ENCODE measurements at regions not wholly inside any gene's neighbourhood (a gene's known extent, or its start where the extent isn't known, plus 50 kb on each side); places are given as distances from the start of the nearest gene placed in this dataset.
"Not testable (repeated sequence)": the region's sequence is repeated elsewhere in the genome, so short reads cannot be mapped to it uniquely, and the experiment has no call there.

DNA sequence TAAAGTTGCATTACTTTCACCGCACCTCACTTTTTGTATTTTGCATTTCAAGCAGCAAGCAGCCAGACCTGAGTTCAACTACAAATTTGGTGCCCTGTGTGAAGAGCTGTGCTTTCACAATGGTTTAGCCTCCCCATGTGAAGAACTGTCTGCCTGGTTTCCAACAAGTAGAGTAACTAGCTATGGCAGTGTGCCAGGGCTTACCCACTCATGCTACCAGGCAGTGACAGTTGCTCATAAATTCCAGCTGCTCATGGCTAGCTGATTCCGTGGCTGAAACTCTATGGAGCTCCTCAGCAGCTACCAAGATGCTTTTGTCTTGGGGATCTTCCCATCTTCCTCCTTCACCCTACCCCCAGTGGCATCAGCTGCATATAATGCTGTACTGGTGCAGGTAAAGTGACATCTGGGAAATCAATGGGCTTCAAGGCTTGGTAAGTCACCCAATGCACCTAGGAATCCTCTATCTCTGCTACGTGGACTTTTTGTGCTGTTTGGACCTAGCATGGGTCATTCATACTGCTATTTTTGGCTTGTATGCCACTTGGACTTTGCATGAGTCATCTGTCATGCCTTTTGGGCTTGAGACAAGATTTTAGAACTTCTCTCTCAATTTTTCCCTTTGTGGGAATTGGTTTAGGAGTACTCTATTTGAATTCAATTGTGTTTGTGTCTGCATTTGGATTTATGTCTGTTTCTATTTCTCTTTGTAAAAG is 176.5 kb upstream of the GJE1 start:
- DNase-seq (ENCODE audit: low read depth) (no peak), FAIRE-seq (no peak)
- Histone ChIP-seq H3K27me3 (ENCODE audit: control insufficient read depth, insufficient read depth, low read length) (no peaks in the 10 kb centered on the region), H3K4me3 (ENCODE audit: low read depth, low read length) (no peak overlapping the region), H3K36me3 (ENCODE audit: control insufficient read depth, insufficient read depth, low read length) (no peaks in the 10 kb centered on the region)
- TF ChIP-seq, protein P1, sequence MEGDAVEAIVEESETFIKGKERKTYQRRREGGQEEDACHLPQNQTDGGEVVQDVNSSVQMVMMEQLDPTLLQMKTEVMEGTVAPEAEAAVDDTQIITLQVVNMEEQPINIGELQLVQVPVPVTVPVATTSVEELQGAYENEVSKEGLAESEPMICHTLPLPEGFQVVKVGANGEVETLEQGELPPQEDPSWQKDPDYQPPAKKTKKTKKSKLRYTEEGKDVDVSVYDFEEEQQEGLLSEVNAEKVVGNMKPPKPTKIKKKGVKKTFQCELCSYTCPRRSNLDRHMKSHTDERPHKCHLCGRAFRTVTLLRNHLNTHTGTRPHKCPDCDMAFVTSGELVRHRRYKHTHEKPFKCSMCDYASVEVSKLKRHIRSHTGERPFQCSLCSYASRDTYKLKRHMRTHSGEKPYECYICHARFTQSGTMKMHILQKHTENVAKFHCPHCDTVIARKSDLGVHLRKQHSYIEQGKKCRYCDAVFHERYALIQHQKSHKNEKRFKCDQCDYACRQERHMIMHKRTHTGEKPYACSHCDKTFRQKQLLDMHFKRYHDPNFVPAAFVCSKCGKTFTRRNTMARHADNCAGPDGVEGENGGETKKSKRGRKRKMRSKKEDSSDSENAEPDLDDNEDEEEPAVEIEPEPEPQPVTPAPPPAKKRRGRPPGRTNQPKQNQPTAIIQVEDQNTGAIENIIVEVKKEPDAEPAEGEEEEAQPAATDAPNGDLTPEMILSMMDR (IDR thresholded peaks at IDR 0.05; ENCODE audit: insufficient read depth, low read length, severe bottlenecking): no peak

DNA sequence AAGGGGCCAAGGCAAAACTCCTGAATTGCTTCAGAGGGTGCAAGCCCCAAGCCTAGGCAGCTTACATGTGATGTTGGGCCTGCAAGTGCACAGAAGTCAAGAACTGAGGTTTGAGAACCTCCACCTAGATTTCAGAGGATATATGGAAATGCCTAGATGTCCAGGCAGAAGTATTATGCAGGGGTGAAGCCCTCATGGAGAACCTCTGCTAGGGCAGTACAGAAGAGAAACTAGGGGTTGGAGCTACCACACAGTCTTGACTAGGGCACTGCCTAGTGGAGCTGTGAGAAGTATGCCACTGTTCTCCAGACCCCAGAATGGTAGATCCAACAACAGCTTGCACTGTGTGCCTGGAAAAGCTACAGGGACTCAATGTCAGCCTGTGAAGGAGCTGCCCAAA is 179.7 kb upstream of the GJE1 start:
- Histone ChIP-seq H3K36me3 (ENCODE audit: control insufficient read depth, insufficient read depth, low read length) (no peaks in the 10 kb centered on the region), H3K27me3 (ENCODE audit: control insufficient read depth, insufficient read depth, low read length) (no peaks in the 10 kb centered on the region), H3K4me3 (ENCODE audit: low read depth, low read length) (no peak overlapping the region)
- DNase-seq (ENCODE audit: low read depth): no peak
- TF ChIP-seq, protein P1 (IDR thresholded peaks at IDR 0.05; ENCODE audit: insufficient read depth, low read length, severe bottlenecking): no peak
- FAIRE-seq: no peak

DNA sequence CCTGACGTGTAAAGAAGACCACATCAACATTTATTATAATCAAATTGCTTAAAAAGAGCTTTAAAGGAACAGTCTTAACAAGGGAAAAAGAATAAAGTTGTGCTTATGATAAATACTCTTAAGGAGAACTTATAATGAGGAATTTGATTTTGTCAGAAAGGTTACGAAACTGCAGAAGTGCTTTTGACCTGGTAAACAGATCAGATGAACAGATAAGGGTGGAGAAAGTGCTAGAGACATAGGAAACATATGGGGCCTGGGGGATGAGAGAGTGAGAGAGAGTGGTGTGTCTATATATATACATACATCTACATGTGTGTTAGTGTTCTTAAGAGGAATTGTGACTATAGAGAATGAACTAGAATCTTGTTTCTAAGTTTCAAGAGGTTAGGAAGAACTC is 186.2 kb upstream of the GJE1 start:
- no peak for FAIRE-seq
- TF ChIP-seq, protein P1 (IDR thresholded peaks at IDR 0.05; ENCODE audit: insufficient read depth, low read length, severe bottlenecking): no peak
- no peaks in the 10 kb centered on the region for H3K36me3 ChIP-seq (ENCODE audit: control insufficient read depth, insufficient read depth, low read length)
- no peak for DNase-seq (ENCODE audit: low read depth)
- no peak overlapping the region for H3K4me3 ChIP-seq (ENCODE audit: low read depth, low read length)
- H3K27me3 ChIP-seq (ENCODE audit: control insufficient read depth, insufficient read depth, low read length): no peaks in the 10 kb centered on the region

DNA sequence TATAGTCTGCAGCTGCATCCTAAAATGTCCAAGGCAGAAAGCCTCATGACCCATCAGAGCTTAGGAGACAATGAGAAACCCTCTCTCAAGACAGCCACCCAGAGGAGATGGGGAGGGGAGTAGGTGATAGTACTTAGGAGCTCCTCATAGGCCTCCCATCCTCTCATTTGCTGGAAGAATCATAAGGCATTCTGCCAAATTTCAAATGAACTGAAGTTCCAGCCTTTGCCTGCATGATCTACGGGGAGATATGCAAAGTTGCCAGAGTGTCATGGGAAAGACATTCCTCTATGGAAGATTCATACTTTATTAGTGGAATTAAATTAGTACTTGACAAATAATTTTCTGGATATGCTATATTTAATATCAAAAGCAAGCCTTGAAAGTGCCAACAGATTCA is 194.1 kb upstream of the GJE1 start:
- no peaks in the 10 kb centered on the region for H3K27me3 ChIP-seq (ENCODE audit: control insufficient read depth, insufficient read depth, low read length)
- no peaks in the 10 kb centered on the region for H3K36me3 ChIP-seq (ENCODE audit: control insufficient read depth, insufficient read depth, low read length)
- FAIRE-seq (no peak), DNase-seq (ENCODE audit: low read depth) (no peak)
- no peak overlapping the region for H3K4me3 ChIP-seq (ENCODE audit: low read depth, low read length)
- TF ChIP-seq, protein P1 (IDR thresholded peaks at IDR 0.05; ENCODE audit: insufficient read depth, low read length, severe bottlenecking): no peak

DNA sequence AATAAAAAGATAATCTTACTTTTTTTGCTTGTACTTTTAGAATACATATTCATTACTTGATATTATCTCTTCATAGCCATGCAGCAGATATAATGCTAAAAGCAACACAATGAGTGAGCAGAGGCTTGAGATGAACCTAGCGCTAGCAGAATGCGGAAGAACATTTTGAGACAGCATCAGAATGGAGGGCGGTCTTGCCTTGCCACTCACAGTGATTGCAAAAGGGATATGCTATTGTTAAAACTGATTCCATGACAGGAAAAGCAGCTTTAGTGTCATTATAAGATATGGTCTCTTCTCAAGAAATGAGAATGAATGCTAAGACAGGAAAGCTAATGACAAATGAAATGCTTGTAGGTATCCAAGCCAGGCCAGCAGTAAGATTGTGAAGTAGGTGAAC is 200.0 kb upstream of the GJE1 start:
- TF ChIP-seq, protein P1 (IDR thresholded peaks at IDR 0.05; ENCODE audit: insufficient read depth, low read length, severe bottlenecking): no peak
- H3K27me3 ChIP-seq (ENCODE audit: control insufficient read depth, insufficient read depth, low read length): no peaks in the 10 kb centered on the region
- no peak overlapping the region for H3K4me3 ChIP-seq (ENCODE audit: low read depth, low read length)
- no peaks in the 10 kb centered on the region for H3K36me3 ChIP-seq (ENCODE audit: control insufficient read depth, insufficient read depth, low read length)
- DNase-seq (ENCODE audit: low read depth) (no peak), FAIRE-seq (no peak)

DNA sequence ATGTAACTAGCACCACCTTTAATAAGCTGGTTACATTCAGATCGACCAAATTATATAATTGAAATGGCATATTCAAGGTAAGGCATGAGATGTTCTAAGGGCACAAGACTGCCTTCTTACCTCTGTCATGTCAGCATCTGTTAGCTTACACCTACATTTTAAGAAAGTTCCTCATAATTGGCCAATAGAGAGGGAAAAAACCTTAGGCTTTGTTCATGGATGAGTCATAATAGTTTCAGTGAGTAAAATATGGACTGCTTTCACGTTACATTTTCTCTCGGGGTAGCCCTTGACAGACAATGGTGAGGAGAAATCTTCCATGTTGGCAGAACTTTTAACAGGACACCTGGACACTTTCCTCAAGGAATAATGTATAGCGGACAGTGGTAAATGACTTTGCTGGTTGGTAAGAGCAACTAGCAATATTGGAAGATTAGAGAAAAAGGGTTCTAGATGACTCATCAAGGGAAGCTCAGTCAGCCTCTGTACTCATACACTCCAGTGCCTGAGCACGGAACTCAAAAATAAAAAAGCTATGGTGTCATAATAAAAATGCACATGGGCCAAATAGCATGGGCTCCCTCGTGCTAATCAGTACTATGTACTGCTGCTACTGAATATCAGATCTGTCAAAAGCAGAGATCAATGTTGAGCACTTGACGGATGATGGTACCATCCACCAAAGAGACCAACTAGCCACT is 206.4 kb upstream of the GJE1 start:
- DNase-seq (ENCODE audit: low read depth) (peak; percentile 24), FAIRE-seq (peak; percentile 77)
- not testable (repeated sequence) for H3K4me3 ChIP-seq (ENCODE audit: low read depth, low read length); H3K36me3 ChIP-seq (ENCODE audit: control insufficient read depth, insufficient read depth, low read length); H3K27me3 ChIP-seq (ENCODE audit: control insufficient read depth, insufficient read depth, low read length)

All from bronchial epithelial cell (primary cell).